HG03064 (cell line): ENCODE measurements at regions not wholly inside any gene's neighbourhood (a gene's known extent, or its start where the extent isn't known, plus 50 kb on each side); places are given as distances from the start of the nearest gene placed in this dataset.
"Not testable (repeated sequence)": the region's sequence is repeated elsewhere in the genome, so short reads cannot be mapped to it uniquely, and the experiment has no call there.

Experiments used
- ATAC-seq: cut with Tn5 transposase; IDR thresholded peaks from one replicate; pipeline ENCODE4 v1.9.1; 2021; ENCODE audit warnings: low read depth; ENCODE audit not compliant: unreplicated experiment

GRCh38 chr1:196091397-196092135, 516.7 kb downstream of the KCNT2 start:
- no peak for ATAC-seq

- no peak for ATAC-seq
Measured at GRCh38 chr1:196090226-196090625, 518.0 kb downstream of the KCNT2 start.

GRCh38 chr1:196088541-196088940, 519.7 kb downstream of the KCNT2 start:
- ATAC-seq, result no peak

GRCh38 chr1:196078691-196079090, 529.5 kb downstream of the KCNT2 start:
- no peak for ATAC-seq

- ATAC-seq, result no peak
Measured at GRCh38 chr1:196075621-196076020, 532.6 kb downstream of the KCNT2 start.

- no peak for ATAC-seq
Measured at GRCh38 chr1:196074182-196074581, 534.1 kb downstream of the KCNT2 start.

- no peak for ATAC-seq
Measured at GRCh38 chr1:196071447-196071846, 536.8 kb downstream of the KCNT2 start.

GRCh38 chr1:196070940-196071339, 537.3 kb downstream of the KCNT2 start:
- no peak for ATAC-seq

GRCh38 chr1:196063952-196064351, 544.3 kb downstream of the KCNT2 start:
- no peak for ATAC-seq

- ATAC-seq, result no peak
Measured at GRCh38 chr1:196063294-196063693, 544.9 kb downstream of the KCNT2 start.

GRCh38 chr1:196060539-196060938, 547.7 kb downstream of the KCNT2 start:
- no peak for ATAC-seq

GRCh38 chr1:196059210-196059609, 549.0 kb downstream of the KCNT2 start:
- no peak for ATAC-seq

- no peak for ATAC-seq
Measured at GRCh38 chr1:196056966-196057365, 551.3 kb downstream of the KCNT2 start.

GRCh38 chr1:196049407-196049806, 558.8 kb downstream of the KCNT2 start:
- no peak for ATAC-seq

GRCh38 chr1:196043268-196043667, 565.0 kb downstream of the KCNT2 start:
- ATAC-seq, result no peak

GRCh38 chr1:196034080-196034706, 574.0 kb downstream of the KCNT2 start:
- no peak for ATAC-seq

- ATAC-seq, result not testable (repeated sequence)
Measured at GRCh38 chr1:196031387-196031786, 576.9 kb downstream of the KCNT2 start.

- ATAC-seq, result no peak
Measured at GRCh38 chr1:196030455-196030854, 577.8 kb downstream of the KCNT2 start.

GRCh38 chr1:196029410-196029809, 578.8 kb downstream of the KCNT2 start:
- no peak for ATAC-seq

GRCh38 chr1:196027127-196027526, 581.1 kb downstream of the KCNT2 start:
- no peak for ATAC-seq

- ATAC-seq, result not testable (repeated sequence)
Measured at GRCh38 chr1:196021174-196021573, 587.1 kb downstream of the KCNT2 start.

- no peak for ATAC-seq
Measured at GRCh38 chr1:196009362-196009761, 598.9 kb downstream of the KCNT2 start.
